B cell (primary cell): ENCODE measurements at regions not wholly inside any gene's neighbourhood (a gene's known extent, or its start where the extent isn't known, plus 50 kb on each side); places are given as distances from the start of the nearest gene placed in this dataset.

Experiments used
- EZH2 ChIP-seq: IDR thresholded peaks from 2 replicates; pipeline ENCODE4 v1.6.1; 2012; ENCODE audit warnings: borderline replicate concordance, low read depth, mild to moderate bottlenecking, moderate library complexity, low read length; ENCODE audit not compliant: insufficient read depth, poor library complexity, severe bottlenecking
- TF ChIP-seq, protein P1 (sequence below): fragments of 200-600 bp; IDR thresholded peaks from one replicate; pipeline ENCODE4 v1.8.0; 2022; ENCODE audit warnings: antibody characterized with exemption, mild to moderate bottlenecking

- TF ChIP-seq, protein P1, sequence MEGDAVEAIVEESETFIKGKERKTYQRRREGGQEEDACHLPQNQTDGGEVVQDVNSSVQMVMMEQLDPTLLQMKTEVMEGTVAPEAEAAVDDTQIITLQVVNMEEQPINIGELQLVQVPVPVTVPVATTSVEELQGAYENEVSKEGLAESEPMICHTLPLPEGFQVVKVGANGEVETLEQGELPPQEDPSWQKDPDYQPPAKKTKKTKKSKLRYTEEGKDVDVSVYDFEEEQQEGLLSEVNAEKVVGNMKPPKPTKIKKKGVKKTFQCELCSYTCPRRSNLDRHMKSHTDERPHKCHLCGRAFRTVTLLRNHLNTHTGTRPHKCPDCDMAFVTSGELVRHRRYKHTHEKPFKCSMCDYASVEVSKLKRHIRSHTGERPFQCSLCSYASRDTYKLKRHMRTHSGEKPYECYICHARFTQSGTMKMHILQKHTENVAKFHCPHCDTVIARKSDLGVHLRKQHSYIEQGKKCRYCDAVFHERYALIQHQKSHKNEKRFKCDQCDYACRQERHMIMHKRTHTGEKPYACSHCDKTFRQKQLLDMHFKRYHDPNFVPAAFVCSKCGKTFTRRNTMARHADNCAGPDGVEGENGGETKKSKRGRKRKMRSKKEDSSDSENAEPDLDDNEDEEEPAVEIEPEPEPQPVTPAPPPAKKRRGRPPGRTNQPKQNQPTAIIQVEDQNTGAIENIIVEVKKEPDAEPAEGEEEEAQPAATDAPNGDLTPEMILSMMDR = no peak
- TF ChIP-seq EZH2 = no peak
These were observed 60.5 kb upstream of the TMEM132D start for GRCh38 chr12:129964300-129964699.
